H1 (cell line): ENCODE measurements at regions not wholly inside any gene's neighbourhood (a gene's known extent, or its start where the extent isn't known, plus 50 kb on each side); places are given as distances from the start of the nearest gene placed in this dataset.
"Not testable (repeated sequence)": the region's sequence is repeated elsewhere in the genome, so short reads cannot be mapped to it uniquely, and the experiment has no call there.

Experiments
- CTCF ChIA-PET: fragments of 300-600 bp; sonication (Branson Sonifier 250); formaldehyde crosslinking; loops from one replicate; lab custom pipeline; 2021; ENCODE audit not compliant: partially characterized antibody; lab: Charles Lee
- POLR2A ChIA-PET: fragments of 300-600 bp; sonication (Branson Sonifier 250); formaldehyde crosslinking; loops from one replicate; lab custom pipeline; 2021; ENCODE audit warnings: inconsistent platforms; ENCODE audit not compliant: partially characterized antibody; lab: Charles Lee
- DNase-seq, 2 experiments: peaks; one replicate each; pipeline versions ENCODE4 v3.0.0 to v3.0.0-alpha.2; 2010 to 2022; ENCODE audit warnings: low spot score in 2 of 2, low read depth in 1 of 2, mixed read lengths in 1 of 2
- FAIRE-seq: peaks from 2 replicates; lab custom pipeline; 2011; peaks lifted over from hg19 to GRCh38; lab: Jason Lieb, UNC
- H2AFZ ChIP-seq: 2 replicates; pipeline ENCODE4 v1.8.1; 2012; ENCODE audit warnings: low read length, inconsistent platforms
- H2AK5ac ChIP-seq: 2 replicates; pipeline ENCODE4 v1.6.1; 2013; ENCODE audit warnings: low read depth, low read length
- H2BK120ac ChIP-seq: replicated peaks from 2 replicates; pipeline ENCODE3; 2013; ENCODE audit warnings: low read depth, low read length, inconsistent platforms
- H2BK12ac ChIP-seq: 2 replicates; pipeline ENCODE4 v1.6.1; 2013; ENCODE audit warnings: low read depth, low read length
- H2BK15ac ChIP-seq: 2 replicates; pipeline ENCODE4 v1.6.1; 2013; ENCODE audit warnings: low read length
- H2BK20ac ChIP-seq: 2 replicates; pipeline ENCODE4 v1.6.1; 2013; ENCODE audit warnings: low read length
- H2BK5ac ChIP-seq: 2 replicates; pipeline ENCODE4 v1.6.1; 2013; ENCODE audit warnings: low read depth, low read length
- H3K14ac ChIP-seq: 2 replicates; pipeline ENCODE4 v1.6.1; 2013; ENCODE audit warnings: inconsistent platforms; ENCODE audit not compliant: insufficient read length
- H3K18ac ChIP-seq: 2 replicates; pipeline ENCODE4 v1.6.1; 2013; ENCODE audit warnings: low read length; ENCODE audit errors: extremely low read depth
- H3K23ac ChIP-seq: 2 replicates; pipeline ENCODE4 v1.6.1; 2013; ENCODE audit warnings: inconsistent platforms; ENCODE audit not compliant: insufficient read length
- H3K23me2 ChIP-seq: 2 replicates; pipeline ENCODE4 v1.6.1; 2013; ENCODE audit warnings: low read depth, low read length
- H3K27ac ChIP-seq: 2 replicates; pipeline ENCODE4 v1.6.1; 2011; ENCODE audit warnings: low read depth, low read length, inconsistent platforms
- H3K27me3 ChIP-seq, 4 experiments: replicated peaks in 1 of 4; 1 replicate in 1 of 4; 2 replicates in 3 of 4; pipeline versions ENCODE4 v1.6.1 to v1.8.1; 2011 to 2013; ENCODE audit warnings: low read length in 3 of 4, mild to moderate bottlenecking in 3 of 4, inconsistent platforms in 2 of 4, mixed read lengths in 2 of 4, moderate library complexity in 1 of 4; ENCODE audit not compliant: control insufficient read depth in 3 of 4, insufficient read depth in 3 of 4; ENCODE audit errors: extremely low read depth in 1 of 4
- H3K36me3 ChIP-seq, 4 experiments: 2 replicates each; pipeline versions ENCODE4 v1.6.1 to v1.8.1; 2011 to 2013; ENCODE audit warnings: mild to moderate bottlenecking in 4 of 4, low read length in 3 of 4, moderate library complexity in 2 of 4, control low read depth in 1 of 4, inconsistent platforms in 1 of 4; ENCODE audit not compliant: insufficient read depth in 4 of 4, control insufficient read depth in 2 of 4
- H3K4ac ChIP-seq: replicated peaks from 2 replicates; pipeline ENCODE3; 2013; ENCODE audit warnings: low read length, low read depth, mixed read lengths, inconsistent platforms; ENCODE audit not compliant: insufficient read length
- H3K4me1 ChIP-seq, 4 experiments: replicated peaks in 1 of 4; 1 replicate in 1 of 4; 2 replicates in 3 of 4; pipeline versions ENCODE4 v1.6.1 to v1.8.1; 2011 to 2013; ENCODE audit warnings: low read length in 3 of 4, inconsistent platforms in 2 of 4, mixed read lengths in 1 of 4; ENCODE audit not compliant: insufficient read depth in 4 of 4, control insufficient read depth in 3 of 4
- H3K4me2 ChIP-seq, 2 experiments: 2 replicates each; pipeline versions ENCODE4 v1.6.1 to v1.8.1; 2011 to 2013; ENCODE audit warnings: low read depth in 2 of 2, low read length in 2 of 2, control low read depth in 1 of 2, inconsistent platforms in 1 of 2, mild to moderate bottlenecking in 1 of 2; ENCODE audit not compliant: insufficient read depth in 1 of 2
- H3K4me3 ChIP-seq, 4 experiments: fragments of 200-600, 300-600 bp in 1 of 4; sonication (generic), shearing (Covaris generic), sonication (Bioruptor Twin) in 1 of 4; 2 replicates each; pipeline versions ENCODE4 v1.5.1 to v1.8.1; 2011 to 2016; ENCODE audit warnings: low read length in 4 of 4, low read depth in 3 of 4, control low read depth in 2 of 4, inconsistent platforms in 2 of 4, mild to moderate bottlenecking in 2 of 4, mixed read lengths in 1 of 4, moderate library complexity in 1 of 4; ENCODE audit not compliant: insufficient read depth in 2 of 4; ENCODE audit errors: extremely low read depth in 1 of 4
- H3K56ac ChIP-seq: replicated peaks from 2 replicates; pipeline ENCODE3; 2013; ENCODE audit warnings: low read depth, mild to moderate bottlenecking, mixed read lengths, low read length, inconsistent platforms; ENCODE audit not compliant: insufficient read length
- H3K79me1 ChIP-seq: 2 replicates; pipeline ENCODE4 v1.6.1; 2013; ENCODE audit warnings: low read depth, low read length, control low read depth
- H3K79me2 ChIP-seq, 2 experiments: 2 replicates each; pipeline versions ENCODE4 v1.6.1 to v1.8.1; 2012 to 2013; ENCODE audit warnings: low read length in 2 of 2, mild to moderate bottlenecking in 2 of 2, inconsistent platforms in 1 of 2; ENCODE audit not compliant: insufficient read depth in 2 of 2, control insufficient read depth in 1 of 2
- H3K9ac ChIP-seq, 4 experiments: replicated peaks in 1 of 4; 1 replicate in 1 of 4; 2 replicates in 3 of 4; pipeline versions ENCODE4 v1.6.1 to v1.8.1; 2011 to 2013; ENCODE audit warnings: low read depth in 3 of 4, low read length in 3 of 4, control low read depth in 2 of 4, mild to moderate bottlenecking in 2 of 4, moderate library complexity in 2 of 4, inconsistent platforms in 1 of 4; ENCODE audit errors: extremely low read depth in 1 of 4
- H3K9me3 ChIP-seq, 2 experiments: 2 replicates each; pipeline versions ENCODE4 v1.6.1 to v1.8.1; 2012 to 2013; ENCODE audit warnings: mild to moderate bottlenecking in 2 of 2, moderate library complexity in 2 of 2, control low read depth in 1 of 2, inconsistent platforms in 1 of 2, low read depth in 1 of 2, low read length in 1 of 2, mixed read lengths in 1 of 2; ENCODE audit not compliant: insufficient read depth in 2 of 2
- H4K20me1 ChIP-seq, 2 experiments: replicated peaks in 1 of 2; 2 replicates each; pipeline versions ENCODE3 to v1.8.1; 2011 to 2013; ENCODE audit warnings: inconsistent platforms in 2 of 2, low read length in 2 of 2, mild to moderate bottlenecking in 1 of 2; ENCODE audit not compliant: insufficient read depth in 2 of 2, control insufficient read depth in 1 of 2
- H4K5ac ChIP-seq: 2 replicates; pipeline ENCODE4 v1.6.1; 2013; ENCODE audit warnings: low read length, low read depth, mixed read lengths, inconsistent platforms; ENCODE audit not compliant: insufficient read length
- H4K8ac ChIP-seq: 2 replicates; pipeline ENCODE4 v1.8.0; 2013; ENCODE audit warnings: mild to moderate bottlenecking, moderate library complexity, low read length, inconsistent platforms; ENCODE audit not compliant: insufficient read depth; ENCODE audit errors: extremely low read depth
- H4K91ac ChIP-seq: replicated peaks from 2 replicates; pipeline ENCODE3; 2013; ENCODE audit warnings: low read length, mixed read lengths, inconsistent platforms; ENCODE audit not compliant: insufficient read length
- WGBS, 2 experiments: shearing (Covaris generic) in 1 of 2; methylation state at CpG; one replicate each; pipeline versions ENCODE4 v1.1.6 to v1.1.7; 2013 to 2015; ENCODE audit warnings: low lambda C conversion rate in 2 of 2, mixed read lengths in 2 of 2, inconsistent platforms in 1 of 2, low coverage in 1 of 2, missing lambda C conversion rate in 1 of 2; ENCODE audit not compliant: insufficient replicate concordance in 2 of 2, insufficient coverage in 1 of 2, insufficient read length in 1 of 2; ENCODE audit errors: extremely low coverage in 1 of 2, missing lambda C conversion rate in 1 of 2; 5-methylcytosine and 5-hydroxymethylcytosine counted together

DNA sequence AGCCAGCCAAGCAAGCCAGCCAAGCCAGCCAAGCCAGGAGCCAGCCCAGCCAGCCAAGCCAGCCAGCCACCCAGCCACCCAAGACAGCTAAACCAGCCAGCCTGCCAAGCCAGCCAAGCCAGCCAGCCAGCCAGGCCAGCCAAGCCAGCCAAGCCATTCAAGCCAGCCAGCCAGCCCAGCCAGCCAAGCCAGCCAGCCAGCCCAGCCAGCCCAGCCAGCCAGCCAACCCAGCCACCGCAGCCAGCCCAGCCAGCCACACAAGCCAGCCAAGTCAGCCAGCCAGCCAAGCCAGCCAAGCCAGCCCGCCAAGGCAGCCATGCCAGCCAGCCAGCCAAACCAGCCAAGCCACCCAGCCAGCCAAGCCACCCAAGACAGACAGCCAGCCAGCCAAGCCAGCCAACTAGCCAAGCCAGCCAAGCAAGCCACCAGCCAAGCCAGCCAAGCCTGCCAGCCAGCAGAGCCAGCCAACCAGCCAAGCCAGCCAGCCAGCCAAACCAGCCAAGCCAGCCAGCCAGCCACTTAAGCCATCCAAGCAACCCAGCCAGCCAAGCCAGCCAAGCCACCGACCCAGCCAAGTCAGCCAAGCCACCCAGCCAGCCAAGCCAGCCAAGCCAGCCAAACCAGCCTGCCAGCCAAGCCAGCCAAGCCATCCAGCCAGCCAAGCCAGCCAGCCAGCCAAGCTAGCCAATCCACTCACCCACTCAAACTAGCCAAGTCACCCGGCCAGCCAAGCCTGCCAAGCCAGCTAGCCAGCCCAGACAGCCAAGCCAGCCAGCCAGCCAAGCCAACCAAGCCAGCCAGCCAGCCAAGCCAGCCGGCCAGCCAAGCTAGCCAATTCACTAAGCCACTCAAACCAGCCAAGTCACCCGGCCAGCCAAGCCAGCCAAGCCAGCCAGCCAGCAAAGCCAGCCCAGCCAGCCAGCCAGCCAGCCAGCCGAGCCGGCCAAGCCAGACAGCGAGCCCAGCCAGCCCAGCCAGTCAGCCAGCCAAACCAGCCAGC lies 328.8 kb upstream of the PLGLB2 start:
- H3K14ac ChIP-seq, POLR2A ChIA-PET, H2BK120ac ChIP-seq, H3K4me2 ChIP-seq, H3K4me3 ChIP-seq, H3K4me1 ChIP-seq, H2BK12ac ChIP-seq, H3K9ac ChIP-seq, H4K91ac ChIP-seq, H3K27ac ChIP-seq, H4K20me1 ChIP-seq, H3K23ac ChIP-seq, H3K9me3 ChIP-seq, H2BK5ac ChIP-seq, H3K18ac ChIP-seq, H4K8ac ChIP-seq, H2AK5ac ChIP-seq, H3K79me2 ChIP-seq, H3K36me3 ChIP-seq, H3K23me2 ChIP-seq, H2AFZ ChIP-seq, H3K56ac ChIP-seq, FAIRE-seq, H3K79me1 ChIP-seq, H4K5ac ChIP-seq, CTCF ChIA-PET, H3K4ac ChIP-seq, H3K27me3 ChIP-seq, DNase-seq, H2BK15ac ChIP-seq, H2BK20ac ChIP-seq: not testable (repeated sequence)
- 88% methylated on average over 5 of the region's 9 CpGs; no CpG with 5 or more reads in 1 of the 2 experiments for WGBS, 2 experiments
